IPS-20b (cell line): ENCODE measurements at regions not wholly inside any gene's neighbourhood (a gene's known extent, or its start where the extent isn't known, plus 50 kb on each side); places are given as distances from the start of the nearest gene placed in this dataset.

Experiments used
- H3K27ac ChIP-seq: one replicate; pipeline ENCODE4 v1.5.1; 2013; ENCODE audit warnings: low read length
- H3K27me3 ChIP-seq: 2 replicates; pipeline ENCODE4 v1.6.1; 2013; ENCODE audit warnings: mild to moderate bottlenecking, low read length, inconsistent platforms; ENCODE audit not compliant: insufficient read depth
- H3K36me3 ChIP-seq: 2 replicates; pipeline ENCODE4 v1.6.1; 2013; ENCODE audit warnings: low read depth, mild to moderate bottlenecking, inconsistent platforms, low read length, moderate library complexity; ENCODE audit not compliant: insufficient read depth
- H3K4me1 ChIP-seq: 2 replicates; pipeline ENCODE4 v1.6.1; 2013; ENCODE audit warnings: mild to moderate bottlenecking, control low read depth, inconsistent platforms, low read length, moderate library complexity; ENCODE audit not compliant: insufficient read depth
- H3K4me3 ChIP-seq: 2 replicates; pipeline ENCODE4 v1.5.1; 2013; ENCODE audit warnings: mild to moderate bottlenecking, low read length, inconsistent platforms
- H3K9ac ChIP-seq: 2 replicates; pipeline ENCODE4 v1.6.1; 2013; ENCODE audit warnings: low read depth, mild to moderate bottlenecking, inconsistent platforms, low read length, moderate library complexity
- H3K9me3 ChIP-seq: 2 replicates; pipeline ENCODE4 v1.6.1; 2013; ENCODE audit warnings: mild to moderate bottlenecking, low read depth, low read length, inconsistent platforms; ENCODE audit not compliant: insufficient read depth

- H3K4me1 ChIP-seq = peaks cover 6% of the 10 kb centered on the region; the same call in 1 of the 2 replicates
- no peaks in the 10 kb centered on the region for H3K36me3 ChIP-seq
- H3K27ac ChIP-seq = no peak overlapping the region
These were observed 122.7 kb upstream of the RIOK3 start for GRCh38 chr18:23330423-23330822.

GRCh38 chr18:23331091-23331920 is 121.8 kb upstream of the RIOK3 start:
- H3K27me3 ChIP-seq = no peaks in the 10 kb centered on the region
- H3K27ac ChIP-seq = no peak overlapping the region
- H3K9me3 ChIP-seq = no peaks in the 10 kb centered on the region
- H3K9ac ChIP-seq = no peak overlapping the region
- no peak overlapping the region for H3K4me3 ChIP-seq
- peaks cover 6% of the 10 kb centered on the region; the same call in 1 of the 2 replicates for H3K4me1 ChIP-seq
- no peaks in the 10 kb centered on the region for H3K36me3 ChIP-seq

More at GRCh38 chr18:23330423-23330822, 122.7 kb upstream of the RIOK3 start:
- H3K4me3 ChIP-seq = no peak overlapping the region
- H3K9ac ChIP-seq = no peak overlapping the region
- no peaks in the 10 kb centered on the region; the same call in 1 of the 2 replicates for H3K27me3 ChIP-seq
- H3K9me3 ChIP-seq = no peaks in the 10 kb centered on the region

DNA sequence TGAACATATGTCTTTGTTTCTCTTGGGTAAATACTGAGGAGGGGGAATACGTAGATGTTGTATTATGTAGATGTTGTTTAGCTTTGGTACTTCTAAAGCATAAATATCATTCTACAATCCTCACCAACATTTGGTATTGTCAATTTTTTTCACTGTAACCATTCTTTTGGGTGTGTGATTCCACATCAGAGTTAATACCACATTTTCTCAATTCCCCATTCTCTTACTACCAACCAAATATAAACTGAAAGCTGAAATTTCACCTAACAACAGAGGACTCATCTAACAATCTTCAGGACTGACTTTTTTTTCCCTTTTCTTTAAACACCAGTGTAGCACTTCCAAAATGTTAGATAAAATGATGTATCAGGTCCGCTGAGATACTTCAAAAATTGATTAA is 120.7 kb upstream of the RIOK3 start:
- peaks cover 6% of the 10 kb centered on the region; the same call in 1 of the 2 replicates for H3K4me1 ChIP-seq
- no peak overlapping the region for H3K27ac ChIP-seq
- no peak overlapping the region for H3K4me3 ChIP-seq
- no peaks in the 10 kb centered on the region for H3K36me3 ChIP-seq
- no peaks in the 10 kb centered on the region for H3K27me3 ChIP-seq
- H3K9me3 ChIP-seq = no peaks in the 10 kb centered on the region
- no peak overlapping the region for H3K9ac ChIP-seq

DNA sequence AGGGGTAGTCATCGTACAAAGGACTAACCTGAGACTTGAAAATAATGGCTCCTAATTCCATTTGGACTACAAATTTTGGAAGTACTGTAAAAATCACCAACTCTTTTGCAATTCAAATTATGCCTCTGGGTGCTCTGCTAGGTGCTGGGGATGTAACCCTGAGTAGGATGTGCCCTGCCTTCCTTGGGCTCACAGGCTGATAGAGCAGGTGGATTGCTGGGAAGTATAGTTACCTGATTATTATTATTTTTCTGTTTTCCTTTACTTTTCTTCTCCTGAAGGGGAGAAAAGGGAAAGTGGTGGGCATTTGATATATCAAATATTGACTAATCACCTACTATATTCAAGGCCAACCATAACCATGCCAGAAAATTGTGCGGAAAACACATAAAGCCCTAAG is 119.3 kb upstream of the RIOK3 start:
- no peak overlapping the region for H3K27ac ChIP-seq
- H3K9me3 ChIP-seq = no peaks in the 10 kb centered on the region
- no peaks in the 10 kb centered on the region for H3K36me3 ChIP-seq
- peaks cover 6% of the 10 kb centered on the region; the same call in 1 of the 2 replicates for H3K4me1 ChIP-seq
- no peaks in the 10 kb centered on the region for H3K27me3 ChIP-seq
- H3K9ac ChIP-seq = no peak overlapping the region
- no peak overlapping the region for H3K4me3 ChIP-seq

- no peaks in the 10 kb centered on the region for H3K36me3 ChIP-seq
- peaks cover 6% of the 10 kb centered on the region; the same call in 1 of the 2 replicates for H3K4me1 ChIP-seq
- no peak overlapping the region for H3K4me3 ChIP-seq
- H3K9ac ChIP-seq = no peak overlapping the region
- no peaks in the 10 kb centered on the region for H3K27me3 ChIP-seq
- H3K27ac ChIP-seq = no peak overlapping the region
- H3K9me3 ChIP-seq = no peaks in the 10 kb centered on the region
These were observed 118.5 kb upstream of the RIOK3 start for GRCh38 chr18:23334569-23334968.

GRCh38 chr18:23336101-23336500 is 117.0 kb upstream of the RIOK3 start:
- H3K9me3 ChIP-seq = no peaks in the 10 kb centered on the region
- H3K4me1 ChIP-seq = peaks cover 6% of the 10 kb centered on the region; the same call in 1 of the 2 replicates
- H3K9ac ChIP-seq = no peak overlapping the region
- H3K27me3 ChIP-seq = no peaks in the 10 kb centered on the region
- no peak overlapping the region for H3K27ac ChIP-seq
- no peak overlapping the region for H3K4me3 ChIP-seq
- H3K36me3 ChIP-seq = no peaks in the 10 kb centered on the region

DNA sequence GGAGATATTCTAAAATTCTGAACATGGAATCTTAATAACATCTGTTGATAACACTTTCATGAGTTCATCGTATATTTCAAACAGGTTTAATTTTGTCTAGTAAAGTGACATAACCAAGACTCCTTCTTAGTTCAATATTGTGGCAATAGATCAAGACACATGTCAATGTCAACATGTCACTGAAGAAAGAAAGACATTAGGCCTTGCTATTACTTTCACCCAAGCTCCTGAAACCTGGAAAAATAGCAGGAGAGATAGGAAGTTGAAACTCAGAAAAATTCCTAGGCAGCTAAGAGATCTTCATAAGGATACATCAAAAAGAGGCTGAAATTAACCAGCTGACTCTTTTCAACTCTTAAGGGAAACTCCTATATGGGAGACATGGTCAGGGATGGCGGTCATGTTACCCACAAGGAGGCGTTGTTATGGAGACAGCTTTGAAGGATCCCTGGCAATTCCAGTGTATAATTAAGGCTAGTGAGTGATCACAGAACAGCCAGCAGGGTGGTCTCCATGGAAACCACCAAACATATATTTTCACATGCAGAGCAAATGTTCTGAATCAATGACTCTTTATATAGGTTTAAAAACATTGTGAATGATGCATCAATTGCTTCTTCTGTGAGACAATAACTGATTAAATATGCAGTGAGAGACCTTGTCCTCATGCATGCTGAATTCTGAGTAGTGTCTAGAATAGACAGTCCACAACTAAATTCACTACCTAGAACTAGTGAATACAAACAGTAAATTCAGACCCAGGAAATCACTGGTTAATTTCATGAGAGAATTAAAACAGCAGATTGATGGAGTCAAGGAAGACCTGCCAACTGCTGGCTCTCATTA is 115.3 kb upstream of the RIOK3 start:
- Histone ChIP-seq H3K4me1 (0 out of 2 replicates have a peak, but pooled peaks cover 3% of the 10 kb centered on the region), H3K36me3 (no peaks in the 10 kb centered on the region), H3K27ac (no peak overlapping the region), H3K4me3 (no peak overlapping the region), H3K9ac (no peak overlapping the region), H3K9me3 (no peaks in the 10 kb centered on the region), H3K27me3 (no peaks in the 10 kb centered on the region)

DNA sequence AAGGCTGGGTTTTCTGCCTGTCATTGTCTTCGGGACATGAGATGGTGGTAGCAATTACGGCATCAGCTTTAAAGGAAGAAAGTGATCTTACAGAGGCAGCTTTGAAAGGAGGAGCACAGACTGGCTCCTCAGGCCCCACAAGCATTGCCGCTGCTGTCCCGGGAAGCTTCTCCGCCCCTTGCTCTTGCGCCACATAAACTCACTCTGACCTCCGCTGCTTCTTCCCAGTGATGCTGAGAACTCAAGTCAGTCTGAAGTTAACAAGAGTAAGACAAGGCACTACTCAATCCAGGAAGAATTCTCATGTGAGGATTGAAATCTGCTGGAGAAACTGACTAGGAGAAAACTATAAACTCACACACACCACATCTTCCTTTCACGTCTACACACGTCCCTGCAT is 112.4 kb upstream of the RIOK3 start:
- Histone ChIP-seq H3K4me1 (no peaks in the 10 kb centered on the region), H3K4me3 (no peak overlapping the region), H3K27me3 (no peaks in the 10 kb centered on the region)

GRCh38 chr18:23341383-23341782 is 111.7 kb upstream of the RIOK3 start:
- no peaks in the 10 kb centered on the region for H3K9me3 ChIP-seq
- H3K4me1 ChIP-seq = no peaks in the 10 kb centered on the region
- no peak overlapping the region for H3K4me3 ChIP-seq
- H3K36me3 ChIP-seq = no peaks in the 10 kb centered on the region
- H3K27ac ChIP-seq = no peak overlapping the region
- H3K27me3 ChIP-seq = no peaks in the 10 kb centered on the region
- H3K9ac ChIP-seq = no peak overlapping the region; the same call in 1 of the 2 replicates

More for the DNA sequence above, 112.4 kb upstream of the RIOK3 start:
- Histone ChIP-seq H3K9me3 (no peaks in the 10 kb centered on the region), H3K27ac (no peak overlapping the region), H3K36me3 (no peaks in the 10 kb centered on the region), H3K9ac (no peak overlapping the region)

DNA sequence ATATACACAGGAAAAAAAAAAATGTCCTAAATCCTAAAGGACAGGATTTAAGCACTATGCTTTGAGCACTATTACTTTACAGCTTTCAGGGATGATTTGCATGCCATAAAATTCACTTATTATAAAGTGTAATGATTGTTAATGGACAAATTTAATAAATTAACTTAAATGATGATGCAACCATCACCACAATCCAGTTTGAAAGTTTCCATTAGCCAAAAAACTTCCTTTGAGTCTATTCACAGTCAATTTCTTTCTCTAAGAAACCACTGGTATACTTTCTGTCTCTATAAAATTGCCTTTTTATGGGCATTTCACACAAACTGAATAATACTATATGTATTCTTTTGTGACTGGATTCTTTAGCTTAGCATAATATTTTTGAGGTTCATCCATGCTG is 111.1 kb upstream of the RIOK3 start:
- H3K4me1 ChIP-seq = no peaks in the 10 kb centered on the region
- H3K9me3 ChIP-seq = no peaks in the 10 kb centered on the region
- H3K27ac ChIP-seq = no peak overlapping the region
- no peak overlapping the region for H3K9ac ChIP-seq
- H3K36me3 ChIP-seq = no peaks in the 10 kb centered on the region
- no peak overlapping the region for H3K4me3 ChIP-seq
- no peaks in the 10 kb centered on the region for H3K27me3 ChIP-seq

DNA sequence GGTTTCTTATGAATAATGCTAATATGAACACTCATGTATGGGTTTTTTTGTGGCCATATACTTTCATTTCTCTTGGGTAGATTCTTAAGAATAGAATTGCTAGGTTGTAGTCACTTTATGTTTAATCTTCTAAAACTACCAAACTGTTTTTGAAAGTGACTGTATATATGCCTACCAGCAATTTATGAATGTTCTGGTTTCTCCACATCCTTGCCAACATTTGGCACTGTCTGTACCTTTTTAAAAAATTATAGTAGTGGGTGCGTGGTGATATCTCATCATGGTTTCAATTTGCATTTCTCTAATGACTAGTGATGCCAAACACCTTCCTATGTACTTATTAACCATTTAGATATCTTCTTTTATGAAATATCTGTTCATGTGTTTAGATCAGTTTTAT is 110.6 kb upstream of the RIOK3 start:
- H3K27ac ChIP-seq = no peak overlapping the region
- H3K4me3 ChIP-seq = no peak overlapping the region
- H3K9ac ChIP-seq = no peak overlapping the region
- H3K27me3 ChIP-seq = no peaks in the 10 kb centered on the region
- H3K9me3 ChIP-seq = no peaks in the 10 kb centered on the region
- no peaks in the 10 kb centered on the region for H3K4me1 ChIP-seq
- no peaks in the 10 kb centered on the region for H3K36me3 ChIP-seq
